LNCAP (cell line): ENCODE measurements at regions not wholly inside any gene's neighbourhood (a gene's known extent, or its start where the extent isn't known, plus 50 kb on each side); places are given as distances from the start of the nearest gene placed in this dataset.
A peak's percentile ranks its signal among the peaks of the same experiment; 100 is the strongest.

Experiments
- CTCF ChIP-seq: fragments of 450-650 bp; IDR thresholded peaks from 2 replicates; pipeline ENCODE4 v1.5.1; 2017; ENCODE audit warnings: mild to moderate bottlenecking

- TF ChIP-seq CTCF, result no peak
Observed at GRCh38 chr11:71130106-71130505, 122.3 kb downstream of the SHANK2 start.

GRCh38 chr11:71129624-71130023 is 122.8 kb downstream of the SHANK2 start:
- no peak for TF ChIP-seq CTCF

GRCh38 chr11:71127806-71128205 is 124.6 kb downstream of the SHANK2 start:
- no peak for TF ChIP-seq CTCF

- no peak for TF ChIP-seq CTCF
Observed at GRCh38 chr11:71125150-71125549, 127.2 kb downstream of the SHANK2 start.

GRCh38 chr11:71124127-71124526 is 128.2 kb downstream of the SHANK2 start:
- no peak for TF ChIP-seq CTCF

- TF ChIP-seq CTCF, result peak; percentile 56
Observed at GRCh38 chr11:71120471-71120896, 131.9 kb downstream of the SHANK2 start.

GRCh38 chr11:71119656-71120269 is 132.6 kb downstream of the SHANK2 start:
- TF ChIP-seq CTCF, result no peak
